DLD1 (cell line): ENCODE measurements at regions not wholly inside any gene's neighbourhood (a gene's known extent, or its start where the extent isn't known, plus 50 kb on each side); places are given as distances from the start of the nearest gene placed in this dataset.

Experiments used
- in situ Hi-C: cut with HindIII; loops from 2 replicates; pipeline ENCODE4 v1.10.0; 2017; ENCODE audit warnings: low sequenced_read_pairs

DNA sequence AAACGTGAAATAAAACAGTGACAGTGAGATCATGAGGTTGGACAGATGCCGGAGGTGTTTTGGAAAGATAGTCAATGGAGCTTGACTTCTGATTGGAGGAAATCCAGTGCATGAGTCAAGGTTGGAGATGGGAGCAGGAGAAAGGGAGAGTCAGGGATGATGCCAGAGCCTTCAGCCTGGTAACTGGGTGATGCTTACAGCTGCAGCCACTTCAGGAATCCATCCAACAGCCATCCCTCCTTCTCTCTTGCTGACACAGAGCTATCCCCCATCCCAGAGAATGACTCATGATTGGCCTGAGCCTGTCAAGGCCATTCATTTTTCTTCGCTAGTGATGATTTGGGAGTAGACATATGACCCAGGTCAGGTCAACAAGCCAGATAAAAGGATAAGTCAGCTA, 112.8 kb downstream of the SAMD5 start:
- in situ Hi-C loops: no loop called here

DNA sequence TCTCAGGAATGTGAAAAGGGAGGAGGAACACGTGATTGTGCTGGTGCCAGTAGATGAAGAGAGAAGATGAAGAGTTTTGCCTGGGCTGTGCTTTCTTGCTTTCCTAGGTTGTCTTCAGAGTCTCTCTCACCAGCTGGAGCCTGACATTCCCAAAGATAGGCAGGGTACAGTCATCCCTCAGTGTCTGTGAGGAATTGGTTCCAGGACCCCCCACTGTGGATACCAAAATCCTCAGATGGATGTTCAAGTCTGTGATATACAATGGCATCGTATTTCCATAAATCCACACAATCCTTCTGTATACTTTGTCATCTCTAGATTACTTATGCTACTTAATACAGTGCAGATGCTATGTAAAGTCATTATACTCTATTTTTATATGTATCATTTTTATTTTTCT, 113.5 kb downstream of the SAMD5 start:
- in situ Hi-C loops: no loop called here

DNA sequence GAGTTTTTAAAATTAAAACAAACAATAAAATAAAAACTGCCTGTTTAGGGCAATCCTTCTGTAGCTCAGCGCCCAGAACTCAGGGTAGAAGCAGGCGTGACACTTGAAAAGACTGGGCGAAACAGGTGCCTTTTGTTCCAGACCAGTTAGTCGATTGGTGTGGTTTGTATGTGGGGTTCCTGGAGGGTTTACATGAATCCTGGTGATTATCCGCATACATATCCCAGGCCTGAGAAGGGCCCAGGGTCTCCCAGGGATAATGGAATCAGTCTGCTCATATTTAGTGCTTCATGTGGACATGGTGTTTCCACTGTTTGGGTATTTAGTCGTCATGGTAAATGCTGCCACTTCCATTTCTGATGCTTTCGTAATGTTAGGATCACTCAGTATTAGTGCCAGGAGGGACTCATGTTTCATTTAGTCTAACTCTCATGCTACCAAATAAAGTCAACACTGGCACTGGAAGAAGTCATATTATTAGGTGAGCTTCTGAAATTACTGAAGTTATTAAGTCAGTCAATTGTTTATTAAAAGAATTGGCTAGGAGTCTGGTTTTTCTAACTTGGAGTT, 116.5 kb downstream of the SAMD5 start:
- in situ Hi-C loops: no loop called here

DNA sequence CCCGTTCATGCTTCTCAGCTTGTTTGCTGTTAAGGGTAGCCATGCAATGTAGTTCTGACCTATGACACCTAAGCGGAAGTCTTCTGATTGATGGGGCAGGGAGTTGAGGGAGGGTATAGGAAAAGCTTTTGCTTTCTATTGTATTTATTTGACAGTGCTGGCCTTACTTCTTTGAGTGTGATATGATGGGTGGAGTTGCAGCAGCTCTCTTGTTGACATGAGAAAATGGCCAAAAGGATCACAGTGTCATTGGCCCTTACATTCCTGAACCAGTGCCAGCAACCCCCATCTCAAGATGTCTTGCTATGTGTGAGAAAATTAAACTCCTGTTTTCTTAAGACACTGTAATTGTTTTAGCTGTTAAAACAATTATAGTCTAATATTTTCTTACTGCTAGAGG, 117.5 kb downstream of the SAMD5 start:
- in situ Hi-C loops: no loop called here

DNA sequence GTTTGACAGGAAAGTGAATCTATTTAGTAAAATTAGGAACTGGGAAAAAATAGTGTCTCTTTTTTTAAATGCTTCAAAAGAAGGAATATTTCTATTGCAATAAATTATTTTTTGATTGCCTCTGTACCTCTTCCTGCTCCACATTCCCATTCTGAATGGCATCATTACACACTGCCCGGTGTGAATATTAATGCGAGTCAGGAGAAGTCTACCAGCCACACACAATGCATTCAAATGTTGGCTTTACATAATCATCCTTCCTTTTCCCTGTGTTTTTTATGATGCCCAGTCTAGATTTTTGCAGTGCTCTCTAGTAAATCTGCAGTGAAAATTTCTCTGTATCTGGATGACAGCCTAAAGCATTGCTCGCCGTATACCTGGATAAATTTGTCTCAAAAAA, 118.9 kb downstream of the SAMD5 start:
- in situ Hi-C loops: no loop called here

GRCh38 chr6:147633191-147633590, 124.7 kb downstream of the SAMD5 start:
- in situ Hi-C loops: no loop called here

DNA sequence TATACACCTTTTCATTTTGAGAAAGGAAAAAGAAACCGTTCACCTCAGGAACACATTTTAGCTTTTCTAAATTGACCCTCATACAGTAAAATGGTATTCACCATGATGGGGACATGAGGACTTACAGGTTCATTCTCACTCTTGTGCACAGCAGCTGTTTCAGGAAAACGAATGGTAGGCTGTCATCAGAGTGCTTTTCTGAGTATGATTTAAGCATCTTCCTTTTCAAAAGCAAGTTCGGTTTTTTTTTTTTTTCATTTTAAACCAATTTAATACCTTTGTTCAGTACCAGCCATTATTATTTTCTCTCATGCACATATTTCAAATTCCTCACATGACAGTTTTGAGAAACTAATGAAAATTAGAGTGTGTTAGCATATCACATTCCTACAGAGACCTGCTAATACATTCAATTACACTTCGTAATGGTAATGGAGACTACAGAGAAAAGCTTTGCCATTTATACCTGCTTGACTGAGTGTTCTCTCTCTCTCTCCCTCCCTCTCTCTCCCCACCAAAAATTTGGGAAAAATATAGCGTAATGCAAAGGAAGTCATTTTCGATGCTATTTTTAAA, 129.2 kb downstream of the SAMD5 start:
- in situ Hi-C loops: no loop called here

DNA sequence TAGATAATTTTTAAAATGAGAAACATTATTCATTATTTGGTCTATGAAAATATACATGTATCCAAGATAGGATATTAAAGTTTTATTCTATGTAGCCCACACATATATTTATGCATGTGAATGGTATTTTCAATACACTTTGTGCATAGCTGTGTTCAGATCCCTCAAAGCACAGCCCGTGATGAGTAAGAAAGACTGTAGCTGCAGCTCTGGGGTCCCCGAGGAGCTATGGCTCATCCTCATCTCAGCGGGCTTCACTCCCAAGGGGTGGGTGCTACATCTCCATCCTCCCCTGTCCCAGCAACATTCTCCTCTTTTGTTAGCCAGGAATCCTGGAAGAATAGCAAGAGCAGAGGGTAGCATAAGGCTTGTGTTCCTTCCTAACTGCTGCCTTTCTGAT, 130.8 kb downstream of the SAMD5 start:
- in situ Hi-C loops: no loop called here

DNA sequence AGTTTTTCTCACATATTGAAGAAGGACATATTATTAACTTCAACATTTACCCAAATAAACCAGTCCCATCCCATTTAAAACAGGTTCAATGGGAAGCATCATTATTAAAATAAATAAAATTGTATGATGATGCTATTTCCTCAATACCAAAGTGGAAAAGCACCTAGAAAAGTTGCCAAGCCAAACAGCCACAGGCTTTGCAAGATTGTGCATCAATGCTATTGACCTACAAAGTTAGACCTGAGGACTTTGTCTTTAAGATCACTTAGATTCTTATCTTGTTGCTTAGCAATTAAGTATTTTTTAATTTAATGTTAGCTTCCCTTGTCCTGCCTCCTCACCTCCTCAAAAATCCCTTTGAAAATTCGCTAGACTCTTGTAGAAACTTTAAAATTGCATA, 132.1 kb downstream of the SAMD5 start:
- in situ Hi-C loops: no loop called here

- in situ Hi-C loops: no loop called here
These were observed 133.0 kb downstream of the SAMD5 start for GRCh38 chr6:147641511-147641910.

GRCh38 chr6:147642458-147642857, 134.0 kb downstream of the SAMD5 start:
- in situ Hi-C loops: no loop called here

GRCh38 chr6:147643341-147644200, 135.1 kb downstream of the SAMD5 start:
- in situ Hi-C loops: no loop called here

- in situ Hi-C loops: no loop called here
These were observed 140.4 kb downstream of the SAMD5 start for GRCh38 chr6:147648916-147649315.

GRCh38 chr6:147651249-147652063, 143.0 kb downstream of the SAMD5 start:
- in situ Hi-C loops: no loop called here

GRCh38 chr6:147653631-147654030, 145.1 kb downstream of the SAMD5 start:
- in situ Hi-C loops: no loop called here

DNA sequence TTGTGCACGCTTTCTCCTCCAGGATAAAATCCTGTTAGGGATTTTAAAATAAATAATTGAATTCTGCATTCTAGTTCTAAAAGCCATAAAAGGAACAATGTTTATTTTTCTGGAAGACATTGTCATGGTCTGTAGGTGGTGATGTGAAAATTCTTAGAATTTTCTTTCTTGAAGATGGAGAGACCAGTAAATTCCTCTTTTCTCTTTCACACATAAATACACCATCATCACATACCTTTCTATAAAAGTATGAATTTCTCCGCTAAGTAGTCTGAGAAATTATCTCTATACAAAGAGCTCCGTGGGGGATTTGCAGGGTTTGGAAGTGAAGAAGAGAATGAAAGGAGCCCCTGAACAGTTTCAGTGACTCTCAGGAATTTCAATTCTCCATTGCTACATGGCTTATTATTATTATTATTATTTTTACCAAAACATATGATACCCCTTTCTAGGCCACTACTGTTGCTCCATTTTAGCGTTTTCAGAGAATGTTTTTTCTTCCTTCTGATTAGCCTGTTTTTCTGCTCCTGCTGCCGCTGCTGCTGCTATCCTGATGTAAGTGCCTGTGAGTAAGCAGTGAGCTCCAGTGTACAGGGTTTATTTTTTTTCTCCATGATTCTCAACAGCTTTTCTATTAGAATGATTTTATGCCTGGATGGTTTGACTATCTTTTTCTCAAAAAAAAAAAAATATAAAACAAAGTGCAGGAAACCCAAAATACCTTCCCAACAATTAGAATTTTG, 145.8 kb downstream of the SAMD5 start:
- in situ Hi-C loops: no loop called here

DNA sequence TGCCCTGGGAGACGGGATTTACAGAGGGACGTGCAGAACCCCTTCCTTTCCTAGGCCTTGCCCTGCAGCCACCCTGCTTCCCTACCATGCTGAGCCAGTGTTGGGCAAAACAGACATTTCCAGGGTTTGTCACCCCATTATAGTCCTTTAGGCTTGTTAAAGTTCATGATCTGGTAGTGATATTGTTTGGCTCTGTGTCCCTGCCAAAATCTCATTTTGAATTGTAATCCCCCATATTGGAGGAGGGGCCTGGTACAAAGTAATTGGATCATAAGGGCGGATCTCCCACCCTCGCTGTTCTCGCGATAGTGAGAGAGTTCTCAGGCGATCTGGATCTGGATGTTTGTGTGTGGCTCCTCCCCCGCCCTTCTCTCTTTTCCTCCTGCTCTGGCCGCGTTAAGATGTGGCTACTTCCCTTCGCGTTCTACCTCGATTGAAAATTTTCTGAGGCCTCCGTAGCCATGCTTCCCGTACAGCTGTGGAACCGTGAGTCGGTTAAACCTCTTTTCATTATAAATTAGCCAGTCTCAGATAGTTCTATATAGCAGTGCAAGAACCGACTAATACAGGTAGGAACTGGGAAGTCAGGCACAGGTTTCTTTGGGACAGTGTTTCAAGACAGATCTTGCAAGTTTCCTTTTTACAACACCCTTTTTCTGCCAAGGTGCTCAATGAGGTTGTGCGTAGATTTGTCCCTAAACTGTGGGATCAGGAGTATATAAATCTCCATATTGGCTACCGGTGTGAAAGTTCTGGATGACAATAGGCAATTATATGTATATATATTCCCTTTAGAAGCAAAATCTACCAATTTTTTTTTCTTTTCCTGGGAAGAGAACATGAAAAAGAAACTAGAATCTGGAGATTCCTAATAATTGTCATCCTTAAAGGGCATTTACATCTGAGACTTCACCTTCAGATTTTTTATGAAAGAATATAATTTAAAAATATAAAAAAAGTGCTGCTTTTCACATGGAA, 152.1 kb downstream of the SAMD5 start:
- in situ Hi-C loops: no loop called here

- in situ Hi-C loops: no loop called here
These were observed 154.2 kb downstream of the SAMD5 start for GRCh38 chr6:147662646-147663045.

DNA sequence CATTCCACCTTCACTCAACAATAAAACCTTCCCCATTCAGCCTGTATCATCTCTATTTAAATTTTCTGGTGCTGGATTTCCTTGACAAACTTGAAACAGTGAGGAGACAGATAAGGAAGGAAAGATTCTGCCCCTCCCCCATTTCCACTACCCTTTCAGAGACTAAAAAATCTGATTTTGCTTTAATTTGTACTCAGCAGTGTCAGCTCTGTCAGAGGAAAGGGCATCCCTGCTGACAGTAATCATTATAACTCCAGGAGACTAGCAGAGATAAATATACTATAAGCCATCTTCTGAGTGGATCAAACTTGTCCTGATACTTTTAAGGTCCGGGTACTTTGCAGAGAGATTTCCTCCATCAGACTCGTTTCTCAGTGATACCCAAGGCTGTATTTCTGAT, 155.6 kb downstream of the SAMD5 start:
- in situ Hi-C loops: no loop called here

DNA sequence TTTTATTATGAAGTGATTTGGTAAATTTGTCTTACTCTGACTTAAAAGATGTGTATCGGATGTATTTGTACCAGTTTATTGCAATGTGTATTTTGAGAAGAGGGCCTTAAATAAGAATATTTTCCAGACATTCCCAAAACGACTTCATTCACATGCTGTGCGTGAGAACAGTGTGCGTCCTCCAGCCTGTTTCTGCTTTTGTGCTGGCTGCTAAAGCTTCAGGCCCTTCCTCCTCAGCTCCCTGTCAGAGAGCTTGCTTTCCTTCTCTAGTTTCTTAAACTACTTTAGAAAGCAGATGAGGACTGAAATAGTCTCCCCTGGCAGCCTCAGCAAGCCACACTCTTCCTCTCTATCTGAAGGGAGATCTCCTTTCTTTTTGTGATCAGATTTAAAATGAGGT, 157.8 kb downstream of the SAMD5 start:
- in situ Hi-C loops: no loop called here
